DMS53 (cell line): ENCODE measurements at regions not wholly inside any gene's neighbourhood (a gene's known extent, or its start where the extent isn't known, plus 50 kb on each side); places are given as distances from the start of the nearest gene placed in this dataset.
A peak's percentile ranks its signal among the peaks of the same experiment; 100 is the strongest.

ENCODE experiments used
- DNase-seq: peaks from one replicate; lab custom pipeline; 2025; lab: John Stamatoyannopoulos, UW

- DNase-seq, result no peak
These were observed 586.4 kb upstream of the REG3G start for GRCh38 chr2:78439122-78439521.

DNA sequence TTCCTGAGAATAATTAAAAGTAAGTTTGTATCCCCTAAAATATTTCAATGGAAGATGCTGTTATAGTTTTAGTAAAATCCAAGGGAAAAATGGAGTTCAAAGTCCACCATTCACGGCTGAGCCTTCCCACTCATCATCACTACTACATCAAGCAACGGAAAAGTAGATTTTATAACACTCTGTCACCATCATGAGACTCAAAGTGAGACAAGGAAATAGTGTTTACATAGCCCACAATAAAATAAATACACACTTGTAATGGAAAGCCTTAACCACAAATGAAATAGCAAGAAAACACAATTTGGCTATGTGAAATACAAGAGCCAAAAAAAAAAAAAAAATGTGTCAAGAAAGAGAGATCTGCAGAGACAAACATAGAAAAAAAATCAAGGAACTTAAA, 569.9 kb upstream of the REG3G start:
- DNase-seq, result no peak

GRCh38 chr2:78457269-78457668, 568.2 kb upstream of the REG3G start:
- DNase-seq, result no peak

GRCh38 chr2:78465707-78466106, 559.8 kb upstream of the REG3G start:
- peak; percentile 39 for DNase-seq

GRCh38 chr2:78476619-78477229, 548.8 kb upstream of the REG3G start:
- DNase-seq, result no peak

GRCh38 chr2:78486565-78486964, 538.9 kb upstream of the REG3G start:
- no peak for DNase-seq

DNA sequence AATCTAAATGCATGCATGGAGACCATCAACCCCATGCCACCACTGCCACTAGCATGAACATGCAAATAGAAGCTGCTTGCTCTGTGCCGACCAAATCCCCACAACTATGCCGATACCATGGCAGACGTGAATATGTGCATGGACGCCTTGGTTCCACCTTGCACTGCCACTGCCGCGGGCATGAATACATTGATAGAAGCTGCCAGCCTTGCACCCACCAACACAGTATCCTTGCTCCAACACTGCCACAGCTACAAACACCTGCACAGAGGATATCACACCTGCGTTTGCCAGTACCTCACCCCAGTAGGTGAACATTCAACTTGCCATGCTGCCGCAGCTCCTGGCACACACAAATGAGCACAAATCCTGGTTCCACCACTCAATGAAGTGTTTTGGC, 527.4 kb upstream of the REG3G start:
- no peak for DNase-seq

GRCh38 chr2:78506301-78506700, 519.2 kb upstream of the REG3G start:
- no peak for DNase-seq

DNA sequence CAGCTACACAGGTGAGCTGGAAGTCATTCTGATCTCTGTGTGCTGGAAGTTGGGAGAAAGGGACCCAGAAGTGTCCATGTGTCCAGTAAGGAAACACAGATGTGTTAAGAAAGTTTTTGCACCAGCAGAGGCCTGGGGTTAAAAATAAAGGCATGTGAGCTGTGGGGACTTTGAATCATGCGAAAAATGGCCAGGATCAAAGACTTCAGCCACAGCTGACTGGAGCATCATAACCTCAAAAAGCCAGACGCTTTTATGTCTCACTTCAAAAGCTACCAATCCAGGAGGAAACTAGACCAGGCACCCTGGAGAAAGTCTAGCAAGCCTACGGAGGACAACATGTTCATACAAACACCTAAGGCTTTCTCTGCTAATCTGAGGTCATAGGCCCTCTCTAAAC, 503.6 kb upstream of the REG3G start:
- DNase-seq, result no peak

GRCh38 chr2:78532762-78533379, 492.6 kb upstream of the REG3G start:
- peak; percentile 9 for DNase-seq

GRCh38 chr2:78535395-78535794, 490.1 kb upstream of the REG3G start:
- DNase-seq, result peak; percentile 70

DNA sequence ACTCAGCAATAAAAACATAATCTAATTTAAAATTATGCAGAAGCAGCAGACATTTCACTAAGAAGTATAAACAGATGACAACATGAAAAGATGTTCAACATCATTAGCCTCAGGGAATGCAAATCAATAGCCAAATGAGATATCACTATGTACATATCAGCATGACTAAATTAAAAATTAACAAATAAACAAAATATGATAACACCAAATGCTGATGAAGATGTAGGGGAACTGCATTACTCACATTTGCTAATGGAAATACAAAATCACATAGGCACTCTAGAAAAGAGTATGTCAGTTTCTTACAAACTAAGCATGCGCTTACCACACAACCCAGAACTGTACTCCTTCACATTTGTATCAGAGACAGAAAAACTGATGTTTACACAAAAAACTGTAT, 487.2 kb upstream of the REG3G start:
- DNase-seq, result no peak

GRCh38 chr2:78540255-78540654, 485.2 kb upstream of the REG3G start:
- DNase-seq, result peak; percentile 30

DNA sequence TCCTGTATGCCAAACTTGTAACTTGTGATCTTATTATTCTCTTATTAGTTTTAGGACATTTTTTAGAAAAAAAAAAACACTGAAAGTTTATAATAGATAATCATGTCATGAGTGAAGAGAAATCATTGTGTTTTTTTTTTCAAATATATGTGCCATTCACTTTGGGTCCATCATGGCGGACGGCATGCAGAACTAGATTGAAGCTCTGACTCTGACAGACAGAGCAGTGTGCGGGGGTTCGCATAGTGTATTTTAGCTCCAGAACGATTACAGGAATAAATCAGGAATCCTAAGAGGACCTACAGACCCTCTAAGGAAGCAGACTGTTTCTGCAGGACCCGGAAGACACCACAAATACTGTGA, 484.4 kb upstream of the REG3G start:
- DNase-seq, result peak; percentile 70

GRCh38 chr2:78541451-78542267, 483.8 kb upstream of the REG3G start:
- DNase-seq, result peak; percentile 99

DNA sequence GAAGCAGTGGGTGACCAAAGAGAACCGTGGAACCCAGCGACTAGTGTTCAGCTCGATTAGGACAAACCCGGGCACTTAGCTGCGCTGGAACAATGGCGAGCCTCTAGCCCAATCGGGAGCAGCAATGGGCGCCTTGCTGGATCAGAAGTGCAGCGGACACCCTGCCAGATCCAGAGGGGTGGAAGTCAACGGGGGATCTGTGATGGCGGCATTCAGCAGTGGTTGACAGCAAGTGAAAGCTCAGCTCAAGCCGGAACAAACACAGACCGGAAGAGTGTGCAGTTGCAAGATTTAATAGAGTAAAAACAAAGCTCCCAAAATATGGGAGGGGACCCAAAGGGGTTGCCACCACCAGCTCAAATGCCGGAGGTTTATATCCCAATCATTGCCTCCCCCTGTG, 478.7 kb upstream of the REG3G start:
- peak; percentile 67 for DNase-seq

GRCh38 chr2:78549766-78550165, 475.7 kb upstream of the REG3G start:
- DNase-seq, result no peak

- DNase-seq, result no peak
These were observed 471.4 kb upstream of the REG3G start for GRCh38 chr2:78553866-78554647.

DNA sequence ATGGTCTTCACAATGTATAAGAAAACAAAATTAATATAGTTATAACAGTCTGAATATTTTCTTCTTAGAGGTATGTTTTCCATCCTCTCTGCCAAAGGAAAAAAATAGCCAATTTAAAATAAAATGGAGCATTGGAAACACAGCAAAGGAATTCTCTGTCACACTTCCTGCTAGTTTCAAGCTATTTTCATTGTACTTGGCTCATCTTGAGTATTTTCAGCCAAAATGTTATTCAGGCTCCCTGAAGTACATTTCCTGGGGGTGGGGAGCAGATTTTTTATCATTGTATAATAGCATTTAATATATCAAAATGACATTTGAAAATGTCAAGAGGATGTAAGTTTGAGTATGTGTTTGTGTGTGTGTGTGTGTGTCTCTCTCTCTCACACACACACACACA, 463.6 kb upstream of the REG3G start:
- no peak for DNase-seq

- no peak for DNase-seq
These were observed 460.8 kb upstream of the REG3G start for GRCh38 chr2:78564666-78565065.

GRCh38 chr2:78568782-78569373, 456.6 kb upstream of the REG3G start:
- DNase-seq, result no peak

DNA sequence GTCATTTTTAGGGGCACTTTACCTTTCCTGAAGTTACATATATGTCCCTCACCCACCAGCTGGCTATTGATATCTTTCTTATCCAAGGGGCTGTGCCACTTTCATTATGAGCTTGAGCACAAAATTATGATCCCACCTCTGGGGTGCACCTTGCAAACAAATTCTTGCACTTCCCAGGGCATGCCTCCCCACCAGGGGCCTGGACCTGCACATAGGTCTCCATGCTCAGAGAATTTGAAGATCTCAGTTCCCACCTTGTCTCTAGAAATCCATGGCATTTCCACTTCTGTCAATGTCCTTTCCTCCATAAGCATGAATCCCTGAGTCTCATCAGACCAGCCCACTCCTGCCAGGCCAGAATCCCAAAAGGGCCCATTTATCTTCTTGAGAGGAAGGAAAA, 449.1 kb upstream of the REG3G start:
- DNase-seq, result no peak
